ENCODE measurements at regions not wholly inside any gene's neighbourhood (a gene's known extent, or its start where the extent isn't known, plus 50 kb on each side); places are given as distances from the start of the nearest gene placed in this dataset.

- ChIA-PET CTCF (no interaction called here), POLR2A (no interaction called here)
- intact Hi-C loops (cut with DNase I, micrococcal nuclease), result no loop called here
- Histone ChIP-seq H3K4me1 (ENCODE audit: insufficient read depth, low read length) (no peaks in the 10 kb centered on the region), H3K36me3 (ENCODE audit: insufficient read depth, low read length) (no peaks in the 10 kb centered on the region), H3K4me3 (ENCODE audit: low read length) (no peak overlapping the region), H3K9me3 (ENCODE audit: control insufficient read depth in 1 of 2, insufficient read depth in 1 of 2, low read length in 2 of 2) (no peaks in the 10 kb centered on the region), H3K27ac (ENCODE audit: low read depth in 1 of 2, low read length in 2 of 2) (no peak overlapping the region), H3K27me3 (ENCODE audit: control insufficient read depth in 1 of 2, insufficient read depth in 2 of 2, low read length in 2 of 2) (no peaks in the 10 kb centered on the region)
- no peak for TF ChIP-seq CTCF (IDR thresholded peaks at IDR 0.05)
- Mint-ChIP-seq H3K27ac (no peak overlapping the region), H3K36me3 (ENCODE audit: low read depth) (no peaks in the 10 kb centered on the region), H3K9me3 (no peaks in the 10 kb centered on the region), H3K4me3 (no peak overlapping the region), H3K27me3 (peaks cover 15% of the 10 kb centered on the region), H3K4me1 (ENCODE audit: low read depth) (no peaks in the 10 kb centered on the region)
- DNase-seq (no peak), ATAC-seq (ENCODE audit: poor library complexity) (no peak)
Observed at GRCh38 chr2:136530146-136530545, 235.2 kb upstream of the THSD7B start.

DNA sequence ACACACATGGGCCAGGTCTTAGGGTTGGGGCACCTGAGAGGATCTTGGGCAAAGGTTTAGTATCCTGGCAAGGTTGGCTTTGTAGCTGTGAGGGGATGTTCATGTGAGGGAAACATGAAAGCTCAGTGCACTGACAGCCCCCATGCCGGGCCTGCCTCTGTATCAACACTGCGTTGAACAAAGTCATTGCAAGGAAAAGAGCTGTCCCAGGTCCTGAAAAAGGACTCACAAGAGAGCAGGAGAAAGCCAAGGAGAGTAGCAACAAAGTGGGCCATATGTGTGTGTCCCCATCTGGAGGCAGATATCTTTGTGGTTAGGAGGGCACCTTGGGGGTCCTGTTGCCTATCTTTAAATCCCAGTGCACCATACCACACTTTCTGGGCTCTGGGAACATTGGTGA is 237.8 kb upstream of the THSD7B start:
- DNase-seq, result peak in 1 of 14 experiments; percentile 4
- intact Hi-C loops (cut with DNase I, micrococcal nuclease), result no loop called here

GRCh38 chr2:136522724-136523123 is 242.6 kb upstream of the THSD7B start:
- intact Hi-C loops (cut with DNase I, micrococcal nuclease), result no loop called here
- Histone ChIP-seq H3K27ac (ENCODE audit: low read depth in 1 of 2, low read length in 2 of 2) (no peak overlapping the region), H3K9me3 (ENCODE audit: control insufficient read depth in 1 of 2, insufficient read depth in 1 of 2, low read length in 2 of 2) (no peaks in the 10 kb centered on the region), H3K36me3 (ENCODE audit: insufficient read depth, low read length) (no peaks in the 10 kb centered on the region), H3K4me3 (ENCODE audit: low read length) (no peak overlapping the region), H3K4me1 (ENCODE audit: insufficient read depth, low read length) (no peaks in the 10 kb centered on the region), H3K27me3 (ENCODE audit: control insufficient read depth in 1 of 2, insufficient read depth in 2 of 2, low read length in 2 of 2) (no peaks in the 10 kb centered on the region)
- no peaks in the 10 kb centered on the region for H3K36me3 Mint-ChIP-seq (ENCODE audit: low read depth)
- H3K9me3 Mint-ChIP-seq, result no peaks in the 10 kb centered on the region
- H3K27ac Mint-ChIP-seq, result no peak overlapping the region
- DNase-seq (no peak), ATAC-seq (ENCODE audit: poor library complexity) (no peak)
- ChIA-PET POLR2A (no interaction called here), CTCF (no interaction called here)
- H3K4me3 Mint-ChIP-seq, result no peak overlapping the region
- no peaks in the 10 kb centered on the region for H3K4me1 Mint-ChIP-seq (ENCODE audit: low read depth)
- no peak for TF ChIP-seq CTCF (IDR thresholded peaks at IDR 0.05)
- peaks cover 9% of the 10 kb centered on the region for H3K27me3 Mint-ChIP-seq

More for the DNA sequence above, 237.8 kb upstream of the THSD7B start:
- no peak for TF ChIP-seq CTCF (IDR thresholded peaks at IDR 0.05)
- no peaks in the 10 kb centered on the region for H3K36me3 Mint-ChIP-seq (ENCODE audit: low read depth)
- H3K27ac Mint-ChIP-seq, result no peak overlapping the region
- ATAC-seq (ENCODE audit: poor library complexity), result no peak
- Histone ChIP-seq H3K9me3 (ENCODE audit: control insufficient read depth in 1 of 2, insufficient read depth in 1 of 2, low read length in 2 of 2) (no peaks in the 10 kb centered on the region), H3K4me3 (ENCODE audit: low read length) (no peak overlapping the region), H3K27ac (ENCODE audit: low read depth in 1 of 2, low read length in 2 of 2) (no peak overlapping the region), H3K4me1 (ENCODE audit: insufficient read depth, low read length) (no peaks in the 10 kb centered on the region), H3K27me3 (ENCODE audit: control insufficient read depth in 1 of 2, insufficient read depth in 2 of 2, low read length in 2 of 2) (no peaks in the 10 kb centered on the region), H3K36me3 (ENCODE audit: insufficient read depth, low read length) (no peaks in the 10 kb centered on the region)
- H3K4me3 Mint-ChIP-seq, result no peak overlapping the region
- POLR2A ChIA-PET, result no interaction called here
- CTCF ChIA-PET, result no interaction called here
- H3K9me3 Mint-ChIP-seq, result no peaks in the 10 kb centered on the region
- H3K27me3 Mint-ChIP-seq, result peaks cover 7% of the 10 kb centered on the region
- no peaks in the 10 kb centered on the region for H3K4me1 Mint-ChIP-seq (ENCODE audit: low read depth)
